Pancreas (tissue), 10 donors: ENCODE measurements at regions not wholly inside any gene's neighbourhood (a gene's known extent, or its start where the extent isn't known, plus 50 kb on each side); places are given as distances from the start of the nearest gene placed in this dataset.
A peak's percentile ranks its signal among the peaks of the same experiment; 100 is the strongest.

Source experiments
- ATAC-seq, 4 donors: fragments of 200-7000 bp; cut with Tn5 transposase; one replicate each; pipeline versions ENCODE4 v1.8.0 to v1.9.1; 2020; ENCODE audit warnings: mild to moderate bottlenecking in 4 of 4, moderate library complexity in 4 of 4
- DNase-seq, 6 donors: peaks; one replicate each; pipeline ENCODE4 v3.0.0-alpha.2; 2020
- FAIRE-seq: peaks from 2 replicates; lab custom pipeline; 2012; peaks lifted over from hg19 to GRCh38; lab: Jason Lieb, UNC
- H3K27ac ChIP-seq, 4 donors: fragments of 200-600 bp; sonication (generic); 1 replicate in 3 of 4; 2 replicates in 1 of 4; pipeline versions ENCODE4 v1.5.0 to v1.8.0; 2020
- H3K27me3 ChIP-seq, 4 donors: fragments of 200-600 bp; one replicate each; pipeline ENCODE4 v1.8.0; 2021
- H3K36me3 ChIP-seq, 3 donors: fragments of 200-600 bp; sonication (generic) in 1 of 3; one replicate each; pipeline versions ENCODE4 v1.5.0 to v1.8.0; 2020 to 2021
- H3K4me1 ChIP-seq, 3 donors: fragments of 200-600 bp; one replicate each; pipeline ENCODE4 v1.8.0; 2021
- H3K4me3 ChIP-seq, 4 donors: fragments of 200-600 bp; sonication (generic) in 2 of 4; one replicate each; pipeline versions ENCODE4 v1.5.0 to v1.8.0; 2020 to 2021
- H3K9me3 ChIP-seq, 4 donors: fragments of 200-600 bp; one replicate each; pipeline ENCODE4 v1.8.0; 2021
- WGBS, 2 donors: extraction: QIAGEN DNeasy Blood & Tissue Kit; methylation state at CpG; one replicate each; pipeline ENCODE4 v1.1.7; 2013; 5-methylcytosine and 5-hydroxymethylcytosine counted together
- intact Hi-C, 3 donors: fragments of 100-400 bp; cut with DNase I; formaldehyde crosslinking; loops; one replicate each; pipeline versions ENCODE4 v1.11.1 to v1.14.2; 2022
- TF ChIP-seq, protein P1 (sequence below), 4 donors: fragments of 200-600 bp; sonication (generic) in 3 of 4; IDR thresholded peaks; one replicate each; pipeline versions ENCODE4 v1.5.0 to v1.8.0; 2021; ENCODE audit warnings: antibody characterized with exemption in 4 of 4
- donor health status: healthy with polysubstance abuse.
- donor health status: DM: no; HTN: no; CAD: no; lungs with moderate emphysema.
- donor health status: DM: no; HTN: no; CAD: no.
- donor health status: control.
- donor health status: control.
- donor health status: Bipolar disorder and iron deficiency.
- donor health status: DM: yes; HTN: yes; CAD: no.
- donor health status: DM: no; HTN: no; CAD: no.
- donor health status: DM: no; HTN: no; CAD: no.
- donor health status: DM: yes; HTN: yes; CAD: no.

GRCh38 chr15:46131876-46132275 lies 497.0 kb downstream of the SQOR start:
- intact Hi-C loops: no loop called here
- FAIRE-seq (no peak), ATAC-seq (no peak), DNase-seq (peak in 1 of 6 donors; percentile 34)
- Histone ChIP-seq H3K27me3 (no peaks in the 10 kb centered on the region), H3K36me3 (no peaks in the 10 kb centered on the region), H3K4me1 (no peaks in the 10 kb centered on the region), H3K4me3 (no peak overlapping the region), H3K9me3 (no peaks in the 10 kb centered on the region), H3K27ac (no peak overlapping the region)
- TF ChIP-seq, protein P1, sequence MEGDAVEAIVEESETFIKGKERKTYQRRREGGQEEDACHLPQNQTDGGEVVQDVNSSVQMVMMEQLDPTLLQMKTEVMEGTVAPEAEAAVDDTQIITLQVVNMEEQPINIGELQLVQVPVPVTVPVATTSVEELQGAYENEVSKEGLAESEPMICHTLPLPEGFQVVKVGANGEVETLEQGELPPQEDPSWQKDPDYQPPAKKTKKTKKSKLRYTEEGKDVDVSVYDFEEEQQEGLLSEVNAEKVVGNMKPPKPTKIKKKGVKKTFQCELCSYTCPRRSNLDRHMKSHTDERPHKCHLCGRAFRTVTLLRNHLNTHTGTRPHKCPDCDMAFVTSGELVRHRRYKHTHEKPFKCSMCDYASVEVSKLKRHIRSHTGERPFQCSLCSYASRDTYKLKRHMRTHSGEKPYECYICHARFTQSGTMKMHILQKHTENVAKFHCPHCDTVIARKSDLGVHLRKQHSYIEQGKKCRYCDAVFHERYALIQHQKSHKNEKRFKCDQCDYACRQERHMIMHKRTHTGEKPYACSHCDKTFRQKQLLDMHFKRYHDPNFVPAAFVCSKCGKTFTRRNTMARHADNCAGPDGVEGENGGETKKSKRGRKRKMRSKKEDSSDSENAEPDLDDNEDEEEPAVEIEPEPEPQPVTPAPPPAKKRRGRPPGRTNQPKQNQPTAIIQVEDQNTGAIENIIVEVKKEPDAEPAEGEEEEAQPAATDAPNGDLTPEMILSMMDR (IDR thresholded peaks at IDR 0.05): no peak
- 94 to 97% methylated on average over 6 of the region's 6 CpGs for WGBS, 2 donors

- TF ChIP-seq, protein P1 (IDR thresholded peaks at IDR 0.05): no peak
- no peaks in the 10 kb centered on the region for H3K9me3 ChIP-seq
- no peaks in the 10 kb centered on the region for H3K27me3 ChIP-seq
- intact Hi-C loops: no loop called here
- DNase-seq: no peak
- ATAC-seq: peak in 2 of 4 donors; percentile 18 to 37
- H3K4me1 ChIP-seq: peaks cover 0 to 4% (median 3%) of the 10 kb centered on the region in 3 donors
- 33 to 34% methylated on average over 2 of the region's 2 CpGs for WGBS, 2 donors
- H3K4me3 ChIP-seq: no peak overlapping the region
- H3K27ac ChIP-seq: no peak overlapping the region
- no peak for FAIRE-seq
- H3K36me3 ChIP-seq: no peaks in the 10 kb centered on the region
These were observed 502.6 kb downstream of the SQOR start for GRCh38 chr15:46137443-46137842.

- H3K27me3 ChIP-seq: no peaks in the 10 kb centered on the region
- DNase-seq (peak in 1 of 6 donors; percentile 34), FAIRE-seq (no peak), ATAC-seq (no peak)
- no peak overlapping the region for H3K4me3 ChIP-seq
- no peak overlapping the region for H3K27ac ChIP-seq
- intact Hi-C loops: no loop called here
- no peaks in the 10 kb centered on the region for H3K36me3 ChIP-seq
- H3K4me1 ChIP-seq: no peaks in the 10 kb centered on the region
- H3K9me3 ChIP-seq: peaks cover 0 to 3% (median 0%) of the 10 kb centered on the region in 4 donors
- WGBS, 2 donors: 88 to 93% methylated on average over 3 of the region's 3 CpGs
- TF ChIP-seq, protein P1 (IDR thresholded peaks at IDR 0.05): no peak
These were observed 511.2 kb downstream of the SQOR start for GRCh38 chr15:46146002-46146401.

GRCh38 chr15:46146915-46147314 lies 512.1 kb downstream of the SQOR start:
- Histone ChIP-seq H3K36me3 (no peaks in the 10 kb centered on the region), H3K4me3 (no peak overlapping the region), H3K27me3 (no peaks in the 10 kb centered on the region), H3K27ac (no peak overlapping the region), H3K4me1 (no peaks in the 10 kb centered on the region), H3K9me3 (peaks cover 0 to 3% (median 0%) of the 10 kb centered on the region in 4 donors)
- no peak for ATAC-seq
- 90 to 94% methylated on average over 2 of the region's 2 CpGs for WGBS, 2 donors
- TF ChIP-seq, protein P1 (IDR thresholded peaks at IDR 0.05): no peak
- no peak for FAIRE-seq
- intact Hi-C loops: no loop called here
- no peak for DNase-seq

DNA sequence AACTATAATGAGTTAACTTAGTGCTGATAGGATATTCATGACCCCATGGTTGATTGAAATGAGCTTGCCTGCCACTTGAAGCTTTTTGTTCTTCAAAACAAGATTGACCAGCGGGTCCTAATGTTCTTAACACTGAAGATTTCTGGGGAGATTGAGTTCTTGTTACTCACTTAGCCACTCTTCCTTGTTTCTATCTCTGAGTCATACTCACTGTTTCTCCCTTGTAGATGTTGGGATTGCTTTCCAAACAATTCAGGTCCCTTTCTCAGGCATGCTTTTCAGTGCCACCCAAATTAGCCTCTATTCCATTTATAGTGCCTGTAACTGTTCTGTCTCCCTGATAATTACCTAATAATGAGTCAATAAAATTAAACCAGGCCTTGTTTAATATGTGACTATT lies 517.0 kb downstream of the SQOR start:
- FAIRE-seq: no peak
- H3K4me1 ChIP-seq: no peaks in the 10 kb centered on the region
- intact Hi-C loops: no loop called here
- H3K27ac ChIP-seq: no peak overlapping the region
- no peak for DNase-seq
- ATAC-seq: no peak
- H3K4me3 ChIP-seq: no peak overlapping the region
- H3K36me3 ChIP-seq: no peaks in the 10 kb centered on the region
- H3K9me3 ChIP-seq: peaks cover 0 to 3% (median 0%) of the 10 kb centered on the region in 4 donors
- TF ChIP-seq, protein P1 (IDR thresholded peaks at IDR 0.05): no peak
- no peaks in the 10 kb centered on the region for H3K27me3 ChIP-seq
- 92 to 100% methylated on average over 1 of the region's 1 CpG for WGBS, 2 donors
